ENCODE measurements at regions not wholly inside any gene's neighbourhood (a gene's known extent, or its start where the extent isn't known, plus 50 kb on each side); places are given as distances from the start of the nearest gene placed in this dataset.
"Not testable (repeated sequence)": the region's sequence is repeated elsewhere in the genome, so short reads cannot be mapped to it uniquely, and the experiment has no call there.

GRCh38 chr1:38740487-38740886 is 119.1 kb downstream of the RRAGC start:
- Mint-ChIP-seq H3K27me3 (peaks cover 11% of the 10 kb centered on the region), H3K9me3 (no peaks in the 10 kb centered on the region), H3K4me3 (no peak overlapping the region), H3K4me1 (no peaks in the 10 kb centered on the region), H3K36me3 (ENCODE audit: low read depth) (no peaks in the 10 kb centered on the region), H3K27ac (no peak overlapping the region)
- ATAC-seq (replicated peaks): no peak

GRCh38 chr1:38738207-38738606 is 121.4 kb downstream of the RRAGC start:
- H3K27ac Mint-ChIP-seq: no peak overlapping the region
- no peaks in the 10 kb centered on the region for H3K4me1 Mint-ChIP-seq
- no peaks in the 10 kb centered on the region for H3K36me3 Mint-ChIP-seq (ENCODE audit: low read depth)
- ATAC-seq (replicated peaks): no peak
- H3K27me3 Mint-ChIP-seq: peaks cover 21% of the 10 kb centered on the region
- H3K9me3 Mint-ChIP-seq: no peaks in the 10 kb centered on the region
- no peak overlapping the region for H3K4me3 Mint-ChIP-seq

- Mint-ChIP-seq H3K4me3 (no peak overlapping the region), H3K4me1 (no peaks in the 10 kb centered on the region), H3K9me3 (no peaks in the 10 kb centered on the region), H3K27me3 (peaks cover 32% of the 10 kb centered on the region), H3K27ac (no peak overlapping the region), H3K36me3 (ENCODE audit: low read depth) (no peaks in the 10 kb centered on the region)
- no peak for ATAC-seq (replicated peaks)
Measured at GRCh38 chr1:38736399-38736798, 123.2 kb downstream of the RRAGC start.

- Mint-ChIP-seq H3K27ac (no peak overlapping the region), H3K4me1 (no peaks in the 10 kb centered on the region), H3K9me3 (no peaks in the 10 kb centered on the region), H3K27me3 (peaks cover 30% of the 10 kb centered on the region), H3K36me3 (ENCODE audit: low read depth) (no peaks in the 10 kb centered on the region), H3K4me3 (no peak overlapping the region)
- ATAC-seq (replicated peaks): no peak
Measured at GRCh38 chr1:38735651-38736161, 123.9 kb downstream of the RRAGC start.

- peaks cover 26% of the 10 kb centered on the region for H3K27me3 Mint-ChIP-seq
- H3K9me3 Mint-ChIP-seq: no peaks in the 10 kb centered on the region
- H3K36me3 Mint-ChIP-seq (ENCODE audit: low read depth): no peaks in the 10 kb centered on the region
- H3K4me1 Mint-ChIP-seq: no peaks in the 10 kb centered on the region
- H3K4me3 Mint-ChIP-seq: no peak overlapping the region
- no peak overlapping the region for H3K27ac Mint-ChIP-seq
- ATAC-seq (replicated peaks): no peak
Measured at GRCh38 chr1:38733761-38734160, 125.8 kb downstream of the RRAGC start.

GRCh38 chr1:38730511-38731397 is 128.8 kb downstream of the RRAGC start:
- no peak overlapping the region for H3K4me3 Mint-ChIP-seq
- no peak for ATAC-seq (replicated peaks)
- H3K36me3 Mint-ChIP-seq (ENCODE audit: low read depth): no peaks in the 10 kb centered on the region

GRCh38 chr1:38728585-38728908 is 131.0 kb downstream of the RRAGC start:
- peaks cover 44% of the 10 kb centered on the region for H3K27me3 Mint-ChIP-seq
- no peaks in the 10 kb centered on the region for H3K9me3 Mint-ChIP-seq
- H3K36me3 Mint-ChIP-seq (ENCODE audit: low read depth): no peaks in the 10 kb centered on the region
- ATAC-seq (replicated peaks): no peak
- no peaks in the 10 kb centered on the region for H3K4me1 Mint-ChIP-seq
- no peak overlapping the region for H3K4me3 Mint-ChIP-seq
- H3K27ac Mint-ChIP-seq: no peak overlapping the region

More at GRCh38 chr1:38730511-38731397, 128.8 kb downstream of the RRAGC start:
- no peaks in the 10 kb centered on the region for H3K4me1 Mint-ChIP-seq
- no peaks in the 10 kb centered on the region for H3K9me3 Mint-ChIP-seq
- H3K27ac Mint-ChIP-seq: no peak overlapping the region
- peaks cover 43% of the 10 kb centered on the region for H3K27me3 Mint-ChIP-seq

GRCh38 chr1:38727684-38728584 is 131.6 kb downstream of the RRAGC start:
- Mint-ChIP-seq H3K36me3 (ENCODE audit: low read depth) (no peaks in the 10 kb centered on the region), H3K4me1 (no peaks in the 10 kb centered on the region), H3K4me3 (no peak overlapping the region), H3K9me3 (no peaks in the 10 kb centered on the region), H3K27me3 (peaks cover 50% of the 10 kb centered on the region), H3K27ac (no peak overlapping the region)
- ATAC-seq (replicated peaks): no peak

- not testable (repeated sequence) for ATAC-seq (replicated peaks); H3K4me3 Mint-ChIP-seq; H3K4me1 Mint-ChIP-seq; H3K9me3 Mint-ChIP-seq; H3K36me3 Mint-ChIP-seq (ENCODE audit: low read depth); H3K27ac Mint-ChIP-seq
- peaks cover 52% of the 10 kb centered on the region for H3K27me3 Mint-ChIP-seq
Measured at GRCh38 chr1:38725321-38725961, 134.1 kb downstream of the RRAGC start.

- no peaks in the 10 kb centered on the region for H3K36me3 Mint-ChIP-seq (ENCODE audit: low read depth)
- H3K27me3 Mint-ChIP-seq: peaks cover 56% of the 10 kb centered on the region
- no peak overlapping the region for H3K27ac Mint-ChIP-seq
- no peaks in the 10 kb centered on the region for H3K9me3 Mint-ChIP-seq
- no peak overlapping the region for H3K4me3 Mint-ChIP-seq
- ATAC-seq (replicated peaks): no peak
- no peaks in the 10 kb centered on the region for H3K4me1 Mint-ChIP-seq
Measured at GRCh38 chr1:38724160-38725131, 135.1 kb downstream of the RRAGC start.

GRCh38 chr1:38721816-38722215 is 137.8 kb downstream of the RRAGC start:
- no peak overlapping the region for H3K4me3 Mint-ChIP-seq
- no peak overlapping the region for H3K27ac Mint-ChIP-seq
- no peaks in the 10 kb centered on the region for H3K4me1 Mint-ChIP-seq
- H3K36me3 Mint-ChIP-seq (ENCODE audit: low read depth): no peaks in the 10 kb centered on the region
- ATAC-seq (replicated peaks): no peak
- H3K9me3 Mint-ChIP-seq: no peaks in the 10 kb centered on the region
- H3K27me3 Mint-ChIP-seq: peaks cover 50% of the 10 kb centered on the region

- H3K27ac Mint-ChIP-seq: no peak overlapping the region
- H3K36me3 Mint-ChIP-seq (ENCODE audit: low read depth): no peaks in the 10 kb centered on the region
- H3K27me3 Mint-ChIP-seq: peaks cover 37% of the 10 kb centered on the region
- H3K4me1 Mint-ChIP-seq: no peaks in the 10 kb centered on the region
- no peaks in the 10 kb centered on the region for H3K9me3 Mint-ChIP-seq
- H3K4me3 Mint-ChIP-seq: no peak overlapping the region
- ATAC-seq (replicated peaks): no peak
Measured at GRCh38 chr1:38719880-38720279, 139.7 kb downstream of the RRAGC start.

GRCh38 chr1:38718031-38718430 is 141.5 kb downstream of the RRAGC start:
- H3K9me3 Mint-ChIP-seq: no peaks in the 10 kb centered on the region
- H3K4me1 Mint-ChIP-seq: no peaks in the 10 kb centered on the region
- H3K4me3 Mint-ChIP-seq: no peak overlapping the region
- peaks cover 21% of the 10 kb centered on the region for H3K27me3 Mint-ChIP-seq
- H3K27ac Mint-ChIP-seq: no peak overlapping the region
- no peak for ATAC-seq (replicated peaks)
- no peaks in the 10 kb centered on the region for H3K36me3 Mint-ChIP-seq (ENCODE audit: low read depth)

Data from activated T-helper 17 cell treated with anti-CD3 and anti-CD28 coated beads, Interleukin-2, amount 50 U/mL, for 72 hours (primary cell).